WTC11 (cell line): ENCODE measurements at regions not wholly inside any gene's neighbourhood (a gene's known extent, or its start where the extent isn't known, plus 50 kb on each side); places are given as distances from the start of the nearest gene placed in this dataset.

Experiments used
- CREB1 ChIP-seq: sonication (generic); formaldehyde crosslinking; IDR thresholded peaks from 2 replicates; pipeline ENCODE4 v1.8.0; 2023; ENCODE audit warnings: mild to moderate bottlenecking, missing genetic modification reagents
- CREM ChIP-seq: sonication (generic); formaldehyde crosslinking; IDR thresholded peaks from 2 replicates; pipeline ENCODE4 v1.8.1; 2022; ENCODE audit warnings: mild to moderate bottlenecking, missing genetic modification reagents, moderate library complexity
- ESRRA ChIP-seq: sonication (generic); formaldehyde crosslinking; IDR thresholded peaks from 2 replicates; pipeline ENCODE4 v1.8.1; 2022; ENCODE audit warnings: mild to moderate bottlenecking, missing genetic modification reagents, borderline replicate concordance
- ETV6 ChIP-seq: sonication (generic); formaldehyde crosslinking; IDR thresholded peaks from 2 replicates; pipeline ENCODE4 v1.8.1; 2022; ENCODE audit warnings: mild to moderate bottlenecking, missing genetic modification reagents
- FOXK1 ChIP-seq: sonication (generic); formaldehyde crosslinking; IDR thresholded peaks from 2 replicates; pipeline ENCODE4 v1.8.0; 2022; ENCODE audit warnings: mild to moderate bottlenecking, moderate library complexity, missing genetic modification reagents
- JUN ChIP-seq: sonication (generic); formaldehyde crosslinking; IDR thresholded peaks from 2 replicates; pipeline ENCODE4 v1.8.0; 2023; ENCODE audit warnings: mild to moderate bottlenecking, missing genetic modification reagents
- TCF7 ChIP-seq: sonication (generic); formaldehyde crosslinking; IDR thresholded peaks from 2 replicates; pipeline ENCODE4 v1.8.0; 2022; ENCODE audit warnings: mild to moderate bottlenecking, low read depth, missing genetic modification reagents, moderate library complexity
- TEAD4 ChIP-seq: sonication (generic); formaldehyde crosslinking; IDR thresholded peaks from 2 replicates; pipeline ENCODE4 v1.8.0; 2022; ENCODE audit warnings: mild to moderate bottlenecking, missing genetic modification reagents
- TP53 ChIP-seq: sonication (generic); formaldehyde crosslinking; IDR thresholded peaks from 2 replicates; pipeline ENCODE4 v1.8.1; 2023; ENCODE audit warnings: mild to moderate bottlenecking, missing genetic modification reagents
- TF ChIP-seq, protein P1 (sequence below): fragments of 200-600 bp; IDR thresholded peaks from 2 replicates; pipeline ENCODE4 v1.8.0; 2022; ENCODE audit warnings: antibody characterized with exemption
- TF ChIP-seq, protein P2 (sequence below): sonication (generic); formaldehyde crosslinking; conservative IDR thresholded peaks from 2 replicates; pipeline ENCODE4 v1.8.1; 2022; ENCODE audit warnings: mild to moderate bottlenecking, missing genetic modification reagents
- TF ChIP-seq, protein P3 (sequence below): sonication (generic); formaldehyde crosslinking; IDR thresholded peaks from 2 replicates; pipeline ENCODE4 v1.8.0; 2022; ENCODE audit warnings: mild to moderate bottlenecking, missing genetic modification reagents
- TF ChIP-seq, protein P4 (sequence below): sonication (generic); formaldehyde crosslinking; IDR thresholded peaks from 2 replicates; pipeline ENCODE4 v1.8.1; 2023; ENCODE audit warnings: mild to moderate bottlenecking, moderate library complexity, missing genetic modification reagents

DNA sequence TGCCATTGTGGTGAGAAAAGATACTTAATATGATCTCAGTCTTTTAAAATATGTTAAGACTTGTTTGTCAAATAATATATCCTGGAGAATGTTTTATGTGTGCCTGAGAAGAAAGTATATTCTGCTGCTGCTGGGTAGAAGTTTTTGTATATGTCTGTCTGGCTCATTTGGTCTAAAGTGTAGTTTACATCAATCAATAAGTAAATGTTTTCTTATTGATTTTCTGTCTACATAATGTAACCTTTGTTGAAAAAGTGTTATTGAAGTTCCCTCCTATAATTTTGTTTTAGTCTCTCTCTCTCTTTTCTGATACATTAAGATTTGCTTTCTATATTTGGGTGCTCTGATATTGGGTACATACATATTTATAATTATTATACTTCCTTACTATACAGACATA is 201.2 kb downstream of the THBS2 start:
- TF ChIP-seq, protein P1, sequence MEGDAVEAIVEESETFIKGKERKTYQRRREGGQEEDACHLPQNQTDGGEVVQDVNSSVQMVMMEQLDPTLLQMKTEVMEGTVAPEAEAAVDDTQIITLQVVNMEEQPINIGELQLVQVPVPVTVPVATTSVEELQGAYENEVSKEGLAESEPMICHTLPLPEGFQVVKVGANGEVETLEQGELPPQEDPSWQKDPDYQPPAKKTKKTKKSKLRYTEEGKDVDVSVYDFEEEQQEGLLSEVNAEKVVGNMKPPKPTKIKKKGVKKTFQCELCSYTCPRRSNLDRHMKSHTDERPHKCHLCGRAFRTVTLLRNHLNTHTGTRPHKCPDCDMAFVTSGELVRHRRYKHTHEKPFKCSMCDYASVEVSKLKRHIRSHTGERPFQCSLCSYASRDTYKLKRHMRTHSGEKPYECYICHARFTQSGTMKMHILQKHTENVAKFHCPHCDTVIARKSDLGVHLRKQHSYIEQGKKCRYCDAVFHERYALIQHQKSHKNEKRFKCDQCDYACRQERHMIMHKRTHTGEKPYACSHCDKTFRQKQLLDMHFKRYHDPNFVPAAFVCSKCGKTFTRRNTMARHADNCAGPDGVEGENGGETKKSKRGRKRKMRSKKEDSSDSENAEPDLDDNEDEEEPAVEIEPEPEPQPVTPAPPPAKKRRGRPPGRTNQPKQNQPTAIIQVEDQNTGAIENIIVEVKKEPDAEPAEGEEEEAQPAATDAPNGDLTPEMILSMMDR: no peak
- TF ChIP-seq ETV6 (CRISPR knock-in tag) (no peak), JUN (CRISPR knock-in tag) (no peak), CREB1 (no peak), TCF7 (CRISPR knock-in tag) (no peak), TEAD4 (CRISPR knock-in tag) (no peak), CREM (no peak), TP53 (CRISPR knock-in tag) (no peak), ESRRA (CRISPR knock-in tag) (no peak), FOXK1 (CRISPR knock-in tag) (no peak)
- TF ChIP-seq, protein P2, sequence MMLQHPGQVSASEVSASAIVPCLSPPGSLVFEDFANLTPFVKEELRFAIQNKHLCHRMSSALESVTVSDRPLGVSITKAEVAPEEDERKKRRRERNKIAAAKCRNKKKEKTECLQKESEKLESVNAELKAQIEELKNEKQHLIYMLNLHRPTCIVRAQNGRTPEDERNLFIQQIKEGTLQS: no peak
- TF ChIP-seq, protein P3, sequence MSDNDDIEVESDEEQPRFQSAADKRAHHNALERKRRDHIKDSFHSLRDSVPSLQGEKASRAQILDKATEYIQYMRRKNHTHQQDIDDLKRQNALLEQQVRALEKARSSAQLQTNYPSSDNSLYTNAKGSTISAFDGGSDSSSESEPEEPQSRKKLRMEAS (CRISPR knock-in tag): no peak
- TF ChIP-seq, protein P4, sequence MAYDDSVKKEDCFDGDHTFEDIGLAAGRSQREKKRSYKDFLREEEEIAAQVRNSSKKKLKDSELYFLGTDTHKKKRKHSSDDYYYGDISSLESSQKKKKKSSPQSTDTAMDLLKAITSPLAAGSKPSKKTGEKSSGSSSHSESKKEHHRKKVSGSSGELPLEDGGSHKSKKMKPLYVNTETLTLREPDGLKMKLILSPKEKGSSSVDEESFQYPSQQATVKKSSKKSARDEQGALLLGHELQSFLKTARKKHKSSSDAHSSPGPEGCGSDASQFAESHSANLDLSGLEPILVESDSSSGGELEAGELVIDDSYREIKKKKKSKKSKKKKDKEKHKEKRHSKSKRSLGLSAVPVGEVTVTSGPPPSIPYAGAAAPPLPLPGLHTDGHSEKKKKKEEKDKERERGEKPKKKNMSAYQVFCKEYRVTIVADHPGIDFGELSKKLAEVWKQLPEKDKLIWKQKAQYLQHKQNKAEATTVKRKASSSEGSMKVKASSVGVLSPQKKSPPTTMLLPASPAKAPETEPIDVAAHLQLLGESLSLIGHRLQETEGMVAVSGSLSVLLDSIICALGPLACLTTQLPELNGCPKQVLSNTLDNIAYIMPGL (CRISPR knock-in tag): no peak
